ENCODE measurements at regions not wholly inside any gene's neighbourhood (a gene's known extent, or its start where the extent isn't known, plus 50 kb on each side); places are given as distances from the start of the nearest gene placed in this dataset.

GRCh38 chr4:141922236-141922635, 285.9 kb downstream of the IL15 start:
- no peak for DNase-seq (ENCODE audit: low read depth)

GRCh38 chr4:141926406-141926805, 290.0 kb downstream of the IL15 start:
- DNase-seq (ENCODE audit: low read depth) = no peak

GRCh38 chr4:141932490-141932889, 296.1 kb downstream of the IL15 start:
- no peak for DNase-seq (ENCODE audit: low read depth)

GRCh38 chr4:141933978-141934377, 297.6 kb downstream of the IL15 start:
- DNase-seq (ENCODE audit: low read depth) = no peak

- DNase-seq (ENCODE audit: low read depth) = no peak
Observed at GRCh38 chr4:141955696-141956095, 319.3 kb downstream of the IL15 start.

GRCh38 chr4:141957416-141957815, 321.0 kb downstream of the IL15 start:
- no peak for DNase-seq (ENCODE audit: low read depth)

GRCh38 chr4:141962486-141962885, 326.1 kb downstream of the IL15 start:
- no peak for DNase-seq (ENCODE audit: low read depth)

- no peak for DNase-seq (ENCODE audit: low read depth)
Observed at GRCh38 chr4:141971869-141972268, 335.5 kb downstream of the IL15 start.

- DNase-seq (ENCODE audit: low read depth) = no peak
Observed at GRCh38 chr4:141972950-141973349, 336.6 kb downstream of the IL15 start.
